ENCODE measurements at regions not wholly inside any gene's neighbourhood (a gene's known extent, or its start where the extent isn't known, plus 50 kb on each side); places are given as distances from the start of the nearest gene placed in this dataset.

- TF ChIP-seq, protein P1, sequence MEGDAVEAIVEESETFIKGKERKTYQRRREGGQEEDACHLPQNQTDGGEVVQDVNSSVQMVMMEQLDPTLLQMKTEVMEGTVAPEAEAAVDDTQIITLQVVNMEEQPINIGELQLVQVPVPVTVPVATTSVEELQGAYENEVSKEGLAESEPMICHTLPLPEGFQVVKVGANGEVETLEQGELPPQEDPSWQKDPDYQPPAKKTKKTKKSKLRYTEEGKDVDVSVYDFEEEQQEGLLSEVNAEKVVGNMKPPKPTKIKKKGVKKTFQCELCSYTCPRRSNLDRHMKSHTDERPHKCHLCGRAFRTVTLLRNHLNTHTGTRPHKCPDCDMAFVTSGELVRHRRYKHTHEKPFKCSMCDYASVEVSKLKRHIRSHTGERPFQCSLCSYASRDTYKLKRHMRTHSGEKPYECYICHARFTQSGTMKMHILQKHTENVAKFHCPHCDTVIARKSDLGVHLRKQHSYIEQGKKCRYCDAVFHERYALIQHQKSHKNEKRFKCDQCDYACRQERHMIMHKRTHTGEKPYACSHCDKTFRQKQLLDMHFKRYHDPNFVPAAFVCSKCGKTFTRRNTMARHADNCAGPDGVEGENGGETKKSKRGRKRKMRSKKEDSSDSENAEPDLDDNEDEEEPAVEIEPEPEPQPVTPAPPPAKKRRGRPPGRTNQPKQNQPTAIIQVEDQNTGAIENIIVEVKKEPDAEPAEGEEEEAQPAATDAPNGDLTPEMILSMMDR (IDR thresholded peaks at IDR 0.05; ENCODE audit: borderline replicate concordance): no peak
- H3K36me3 ChIP-seq: no peaks in the 10 kb centered on the region
Measured at GRCh38 chr19:27901078-27901477, 1311.9 kb downstream of the UQCRFS1 start.

DNA sequence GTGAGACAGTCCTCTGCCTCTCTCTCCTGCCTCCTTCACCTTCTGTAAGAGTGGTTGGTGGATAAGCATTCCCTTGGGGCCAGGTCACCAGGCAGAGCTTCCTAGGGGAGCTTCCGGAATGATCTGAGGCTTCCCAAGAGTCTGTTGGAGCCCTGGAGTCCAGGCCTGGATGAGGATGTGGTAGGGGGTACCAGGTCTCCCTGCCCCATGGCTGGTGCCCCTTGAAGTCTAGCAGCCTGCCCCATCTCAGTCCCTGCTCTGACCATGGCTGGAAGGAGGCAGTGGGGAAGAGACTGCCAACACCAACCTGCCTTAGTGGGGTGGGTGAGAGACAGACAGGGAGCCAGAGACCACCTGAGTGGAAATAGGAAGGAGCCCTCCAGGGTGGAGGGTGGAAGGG is 1316.9 kb downstream of the UQCRFS1 start:
- no peak for DNase-seq
- H3K4me1 ChIP-seq: no peaks in the 10 kb centered on the region
- intact Hi-C loops (cut with micrococcal nuclease): no loop called here
- H3K9me3 ChIP-seq (replicated peaks): no peaks in the 10 kb centered on the region
- H3K27me3 ChIP-seq (ENCODE audit: low read depth): peaks cover 19% of the 10 kb centered on the region
- TF ChIP-seq, protein P1 (IDR thresholded peaks at IDR 0.05; ENCODE audit: borderline replicate concordance): no peak
- no peak overlapping the region for H3K27ac ChIP-seq (replicated peaks)
- H3K4me3 ChIP-seq: no peak overlapping the region
- H3K36me3 ChIP-seq: no peaks in the 10 kb centered on the region

More at GRCh38 chr19:27901078-27901477, 1311.9 kb downstream of the UQCRFS1 start:
- Histone ChIP-seq H3K4me3 (no peak overlapping the region), H3K4me1 (no peaks in the 10 kb centered on the region), H3K9me3 (replicated peaks) (no peaks in the 10 kb centered on the region), H3K27ac (replicated peaks) (no peak overlapping the region), H3K27me3 (ENCODE audit: low read depth) (peaks cover 19% of the 10 kb centered on the region)
- no peak for DNase-seq
- intact Hi-C loops (cut with micrococcal nuclease): no loop called here

DNA sequence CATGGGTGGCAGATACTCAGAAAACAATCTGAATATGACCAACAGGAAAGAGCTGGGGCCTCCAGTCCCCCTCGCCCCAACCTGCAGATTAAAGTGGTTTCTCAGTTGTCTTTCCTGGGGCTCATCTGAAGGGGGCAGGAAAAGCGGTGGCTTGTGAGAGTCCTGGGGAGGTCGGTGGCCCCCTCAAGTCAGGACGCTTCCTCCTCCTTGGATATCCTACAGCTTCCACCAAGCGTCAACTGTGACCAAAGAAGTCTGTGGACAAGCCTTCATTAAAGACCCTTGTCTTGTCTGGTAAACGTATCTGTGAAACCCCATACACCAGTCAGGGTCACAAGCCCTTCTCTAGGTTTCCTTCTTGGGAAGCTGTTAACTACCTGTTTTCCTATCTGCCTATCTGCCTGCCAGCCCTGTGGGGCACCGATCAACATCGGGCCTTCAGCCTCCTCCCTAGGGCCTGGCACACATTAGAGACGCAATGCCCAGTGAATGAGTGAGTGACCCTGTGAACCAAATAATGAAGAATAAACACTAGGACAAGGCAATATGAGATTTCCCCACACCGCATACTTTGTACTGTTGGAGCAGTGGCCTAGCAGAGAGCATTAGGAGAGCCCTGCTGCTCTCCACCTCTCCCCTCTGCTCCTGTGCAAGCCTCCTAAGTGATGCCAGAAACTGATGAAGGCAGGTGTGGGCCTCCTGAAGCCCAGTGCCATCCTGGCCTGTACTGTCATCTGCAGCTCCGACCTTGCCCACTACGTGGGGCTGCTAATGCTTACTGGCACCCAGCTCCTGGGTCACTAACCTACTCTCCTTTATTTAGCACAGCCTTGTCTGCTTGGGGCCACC is 1317.8 kb downstream of the UQCRFS1 start:
- no peak overlapping the region for H3K27ac ChIP-seq (replicated peaks)
- H3K27me3 ChIP-seq (ENCODE audit: low read depth): peaks cover 14% of the 10 kb centered on the region
- H3K4me1 ChIP-seq: no peaks in the 10 kb centered on the region
- no peak overlapping the region for H3K4me3 ChIP-seq
- intact Hi-C loops (cut with micrococcal nuclease): no loop called here
- TF ChIP-seq, protein P1 (IDR thresholded peaks at IDR 0.05; ENCODE audit: borderline replicate concordance): no peak
- H3K36me3 ChIP-seq: no peaks in the 10 kb centered on the region
- no peaks in the 10 kb centered on the region for H3K9me3 ChIP-seq (replicated peaks)
- DNase-seq: no peak

- Histone ChIP-seq H3K36me3 (no peaks in the 10 kb centered on the region), H3K4me1 (no peaks in the 10 kb centered on the region), H3K4me3 (no peak overlapping the region), H3K9me3 (replicated peaks) (no peaks in the 10 kb centered on the region), H3K27ac (replicated peaks) (no peak overlapping the region), H3K27me3 (ENCODE audit: low read depth) (no peaks in the 10 kb centered on the region)
- intact Hi-C loops (cut with micrococcal nuclease): no loop called here
- no peak for DNase-seq
- TF ChIP-seq, protein P1 (IDR thresholded peaks at IDR 0.05; ENCODE audit: borderline replicate concordance): no peak
Measured at GRCh38 chr19:27892500-27892899, 1320.5 kb downstream of the UQCRFS1 start.

DNA sequence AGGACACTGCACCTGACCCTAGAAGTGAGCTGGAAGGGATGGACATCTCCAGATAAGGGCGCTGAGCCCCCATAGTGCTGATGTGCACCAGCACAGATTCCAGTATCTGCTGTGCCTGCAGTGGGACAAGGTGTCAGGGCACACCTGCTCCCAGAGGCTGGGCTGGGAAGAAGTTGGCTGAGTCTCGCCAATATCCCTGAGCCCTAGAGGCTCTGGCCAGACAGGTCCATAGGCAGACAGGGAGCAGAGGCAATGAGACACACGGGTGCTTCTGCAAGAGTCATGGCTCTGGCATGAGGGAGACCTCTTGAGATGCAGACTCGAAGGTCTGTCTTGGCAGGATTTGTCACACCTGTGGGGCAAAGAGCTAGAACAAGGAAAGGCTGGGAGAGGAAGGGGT is 1321.5 kb downstream of the UQCRFS1 start:
- intact Hi-C loops (cut with micrococcal nuclease): no loop called here
- no peaks in the 10 kb centered on the region for H3K27me3 ChIP-seq (ENCODE audit: low read depth)

More for the DNA sequence above, 1321.5 kb downstream of the UQCRFS1 start:
- Histone ChIP-seq H3K4me1 (no peaks in the 10 kb centered on the region), H3K9me3 (replicated peaks) (no peaks in the 10 kb centered on the region), H3K36me3 (no peaks in the 10 kb centered on the region), H3K27ac (replicated peaks) (no peak overlapping the region), H3K4me3 (no peak overlapping the region)
- TF ChIP-seq, protein P1 (IDR thresholded peaks at IDR 0.05; ENCODE audit: borderline replicate concordance): no peak
- DNase-seq: no peak

Measured in left ventricle myocardium inferior (tissue), 1 donor.